ENCODE measurements at regions not wholly inside any gene's neighbourhood (a gene's known extent, or its start where the extent isn't known, plus 50 kb on each side); places are given as distances from the start of the nearest gene placed in this dataset.
"Not testable (repeated sequence)": the region's sequence is repeated elsewhere in the genome, so short reads cannot be mapped to it uniquely, and the experiment has no call there.

- Mint-ChIP-seq H3K9me3 (no peaks in the 10 kb centered on the region), H3K27me3 (no peaks in the 10 kb centered on the region), H3K4me1 (no peaks in the 10 kb centered on the region), H3K4me3 (no peak overlapping the region), H3K27ac (no peak overlapping the region), H3K36me3 (ENCODE audit: low read depth) (no peaks in the 10 kb centered on the region)
- ATAC-seq, result no peak
- no peak for DNase-seq
Observed at GRCh38 chr12:29888777-29889176, 105.0 kb upstream of the TMTC1 start.

GRCh38 chr12:29884957-29885356 lies 101.2 kb upstream of the TMTC1 start:
- H3K9me3 Mint-ChIP-seq; H3K27ac Mint-ChIP-seq; DNase-seq; ATAC-seq; H3K4me1 Mint-ChIP-seq; H3K27me3 Mint-ChIP-seq; H3K36me3 Mint-ChIP-seq (ENCODE audit: low read depth); H3K4me3 Mint-ChIP-seq: not testable (repeated sequence)

GRCh38 chr12:29883941-29884554 lies 100.3 kb upstream of the TMTC1 start:
- Mint-ChIP-seq H3K27ac (no peak overlapping the region), H3K9me3 (no peaks in the 10 kb centered on the region), H3K27me3 (no peaks in the 10 kb centered on the region), H3K4me3 (no peak overlapping the region), H3K4me1 (no peaks in the 10 kb centered on the region), H3K36me3 (ENCODE audit: low read depth) (no peaks in the 10 kb centered on the region)
- ATAC-seq (no peak), DNase-seq (no peak)

GRCh38 chr12:29883525-29883924 lies 99.8 kb upstream of the TMTC1 start:
- peaks cover under 1% of the 10 kb centered on the region for H3K9me3 Mint-ChIP-seq
- H3K4me1 Mint-ChIP-seq, result no peaks in the 10 kb centered on the region
- no peak overlapping the region for H3K27ac Mint-ChIP-seq
- H3K4me3 Mint-ChIP-seq, result no peak overlapping the region
- H3K27me3 Mint-ChIP-seq, result no peaks in the 10 kb centered on the region
- ATAC-seq, result no peak
- DNase-seq, result no peak
- no peaks in the 10 kb centered on the region for H3K36me3 Mint-ChIP-seq (ENCODE audit: low read depth)

GRCh38 chr12:29882846-29883245 lies 99.1 kb upstream of the TMTC1 start:
- no peaks in the 10 kb centered on the region for H3K4me1 Mint-ChIP-seq
- no peaks in the 10 kb centered on the region for H3K27me3 Mint-ChIP-seq
- no peaks in the 10 kb centered on the region for H3K36me3 Mint-ChIP-seq (ENCODE audit: low read depth)
- no peak for DNase-seq
- no peak overlapping the region for H3K4me3 Mint-ChIP-seq
- H3K27ac Mint-ChIP-seq, result no peak overlapping the region
- H3K9me3 Mint-ChIP-seq, result peaks cover 7% of the 10 kb centered on the region
- no peak for ATAC-seq

- no peaks in the 10 kb centered on the region for H3K4me1 Mint-ChIP-seq
- no peaks in the 10 kb centered on the region for H3K27me3 Mint-ChIP-seq
- no peak overlapping the region for H3K27ac Mint-ChIP-seq
- no peak for DNase-seq
- ATAC-seq, result no peak
- H3K36me3 Mint-ChIP-seq (ENCODE audit: low read depth), result peaks cover 1% of the 10 kb centered on the region
- peaks cover 21% of the 10 kb centered on the region for H3K9me3 Mint-ChIP-seq
- H3K4me3 Mint-ChIP-seq, result no peak overlapping the region
Observed at GRCh38 chr12:29880987-29881386, 97.2 kb upstream of the TMTC1 start.

- no peak overlapping the region for H3K4me3 Mint-ChIP-seq
- H3K4me1 Mint-ChIP-seq, result no peaks in the 10 kb centered on the region
- DNase-seq, result no peak
- ATAC-seq, result no peak
- H3K36me3 Mint-ChIP-seq (ENCODE audit: low read depth), result peaks cover 2% of the 10 kb centered on the region
- H3K27me3 Mint-ChIP-seq, result no peaks in the 10 kb centered on the region
- H3K9me3 Mint-ChIP-seq, result peaks cover 28% of the 10 kb centered on the region
- no peak overlapping the region for H3K27ac Mint-ChIP-seq
Observed at GRCh38 chr12:29879606-29880308, 96.0 kb upstream of the TMTC1 start.

- Mint-ChIP-seq H3K9me3 (peaks cover 12% of the 10 kb centered on the region), H3K36me3 (ENCODE audit: low read depth) (no peaks in the 10 kb centered on the region), H3K4me3 (no peak overlapping the region), H3K27ac (no peak overlapping the region), H3K27me3 (no peaks in the 10 kb centered on the region), H3K4me1 (no peaks in the 10 kb centered on the region)
- DNase-seq (no peak), ATAC-seq (no peak)
Observed at GRCh38 chr12:29869946-29870345, 86.2 kb upstream of the TMTC1 start.

- no peaks in the 10 kb centered on the region for H3K4me1 Mint-ChIP-seq
- no peak overlapping the region for H3K27ac Mint-ChIP-seq
- DNase-seq, result no peak
- H3K27me3 Mint-ChIP-seq, result no peaks in the 10 kb centered on the region
- peaks cover 12% of the 10 kb centered on the region for H3K9me3 Mint-ChIP-seq
- ATAC-seq, result no peak
- H3K4me3 Mint-ChIP-seq, result no peak overlapping the region
- no peaks in the 10 kb centered on the region for H3K36me3 Mint-ChIP-seq (ENCODE audit: low read depth)
Observed at GRCh38 chr12:29867823-29868222, 84.1 kb upstream of the TMTC1 start.

- H3K9me3 Mint-ChIP-seq, result peaks cover 11% of the 10 kb centered on the region
- H3K27me3 Mint-ChIP-seq, result no peaks in the 10 kb centered on the region
- no peak for ATAC-seq
- no peaks in the 10 kb centered on the region for H3K36me3 Mint-ChIP-seq (ENCODE audit: low read depth)
- no peak overlapping the region for H3K4me3 Mint-ChIP-seq
- DNase-seq, result no peak
- no peak overlapping the region for H3K27ac Mint-ChIP-seq
- H3K4me1 Mint-ChIP-seq, result no peaks in the 10 kb centered on the region
Observed at GRCh38 chr12:29863665-29864064, 79.9 kb upstream of the TMTC1 start.

- Mint-ChIP-seq H3K9me3 (peaks cover 5% of the 10 kb centered on the region), H3K27me3 (no peaks in the 10 kb centered on the region), H3K27ac (no peak overlapping the region), H3K4me3 (no peak overlapping the region), H3K4me1 (no peaks in the 10 kb centered on the region), H3K36me3 (ENCODE audit: low read depth) (no peaks in the 10 kb centered on the region)
- DNase-seq (no peak), ATAC-seq (no peak)
Observed at GRCh38 chr12:29858270-29858786, 74.6 kb upstream of the TMTC1 start.

GRCh38 chr12:29847246-29847645 lies 63.5 kb upstream of the TMTC1 start:
- H3K4me1 Mint-ChIP-seq, result no peaks in the 10 kb centered on the region
- ATAC-seq (no peak), DNase-seq (no peak)
- H3K4me3 Mint-ChIP-seq, result no peak overlapping the region
- H3K27ac Mint-ChIP-seq, result no peak overlapping the region
- no peaks in the 10 kb centered on the region for H3K27me3 Mint-ChIP-seq
- H3K36me3 Mint-ChIP-seq (ENCODE audit: low read depth), result no peaks in the 10 kb centered on the region
- H3K9me3 Mint-ChIP-seq, result no peaks in the 10 kb centered on the region

- ATAC-seq (no peak), DNase-seq (no peak)
- H3K27me3 Mint-ChIP-seq, result no peaks in the 10 kb centered on the region
- H3K4me3 Mint-ChIP-seq, result no peak overlapping the region
- no peaks in the 10 kb centered on the region for H3K36me3 Mint-ChIP-seq (ENCODE audit: low read depth)
- H3K4me1 Mint-ChIP-seq, result no peaks in the 10 kb centered on the region
- peaks cover 7% of the 10 kb centered on the region for H3K9me3 Mint-ChIP-seq
- H3K27ac Mint-ChIP-seq, result no peak overlapping the region
Observed at GRCh38 chr12:29844667-29845066, 60.9 kb upstream of the TMTC1 start.

GRCh38 chr12:29843036-29843435 lies 59.3 kb upstream of the TMTC1 start:
- H3K27me3 Mint-ChIP-seq, result no peaks in the 10 kb centered on the region
- H3K4me3 Mint-ChIP-seq, result no peak overlapping the region
- peaks cover 23% of the 10 kb centered on the region for H3K9me3 Mint-ChIP-seq
- no peak overlapping the region for H3K27ac Mint-ChIP-seq
- H3K4me1 Mint-ChIP-seq, result no peaks in the 10 kb centered on the region
- DNase-seq (no peak), ATAC-seq (no peak)
- H3K36me3 Mint-ChIP-seq (ENCODE audit: low read depth), result no peaks in the 10 kb centered on the region

GRCh38 chr12:29838768-29839167 lies 55.0 kb upstream of the TMTC1 start:
- Mint-ChIP-seq H3K4me3 (no peak overlapping the region), H3K36me3 (ENCODE audit: low read depth) (no peaks in the 10 kb centered on the region), H3K4me1 (no peaks in the 10 kb centered on the region), H3K27me3 (no peaks in the 10 kb centered on the region), H3K9me3 (peaks cover 31% of the 10 kb centered on the region), H3K27ac (no peak overlapping the region)
- DNase-seq (no peak), ATAC-seq (no peak)

Data from activated naive CD8-positive, alpha-beta T cell treated with anti-CD3 and anti-CD28 coated beads, Interleukin-2, amount 50 U/mL, for 24 hours (primary cell).